Spleen (tissue), 11 donors: ENCODE measurements at regions not wholly inside any gene's neighbourhood (a gene's known extent, or its start where the extent isn't known, plus 50 kb on each side); places are given as distances from the start of the nearest gene placed in this dataset.

Source experiments
- DNase-seq: peaks from one replicate; pipeline ENCODE4 v3.0.0-alpha.2; 2020
- H3K27ac ChIP-seq, 8 donors: fragments of 200-600 bp; sonication (generic) in 7 of 8; 1 replicate in 4 of 8; 2 replicates in 4 of 8; pipeline versions ENCODE4 v1.5.0 to v1.8.0; 2016 to 2021; ENCODE audit warnings: inconsistent platforms in 4 of 8, mild to moderate bottlenecking in 4 of 8, moderate library complexity in 1 of 8
- H3K27me3 ChIP-seq, 7 donors: fragments of 200-600 bp; sonication (generic) in 6 of 7; replicated peaks in 1 of 7; 1 replicate in 4 of 7; 2 replicates in 3 of 7; pipeline versions ENCODE4 v1.5.0 to v1.8.0; 2016 to 2021; ENCODE audit warnings: inconsistent platforms in 3 of 7, mild to moderate bottlenecking in 1 of 7
- H3K36me3 ChIP-seq, 6 donors: fragments of 200-600 bp; sonication (generic) in 5 of 6; 1 replicate in 4 of 6; 2 replicates in 2 of 6; pipeline versions ENCODE4 v1.5.0 to v1.8.0; 2016 to 2021; ENCODE audit warnings: inconsistent platforms in 2 of 6
- H3K4me1 ChIP-seq, 6 donors: fragments of 200-600 bp; sonication (generic) in 5 of 6; 1 replicate in 3 of 6; 2 replicates in 3 of 6; pipeline versions ENCODE4 v1.5.0 to v1.8.0; 2016 to 2021; ENCODE audit warnings: inconsistent platforms in 3 of 6
- H3K4me3 ChIP-seq, 8 donors: fragments of 200-600 bp; sonication (generic) in 7 of 8; 1 replicate in 4 of 8; 2 replicates in 4 of 8; pipeline versions ENCODE4 v1.5.0 to v1.8.0; 2016 to 2021; ENCODE audit warnings: inconsistent platforms in 4 of 8, mild to moderate bottlenecking in 4 of 8, moderate library complexity in 2 of 8
- H3K9me3 ChIP-seq, 8 donors: fragments of 200-600 bp; sonication (generic) in 7 of 8; 1 replicate in 4 of 8; 2 replicates in 4 of 8; pipeline versions ENCODE4 v1.5.0 to v1.8.0; 2016 to 2021; ENCODE audit warnings: inconsistent platforms in 4 of 8
- POLR2A ChIP-seq, 3 donors: fragments of 450-650 bp; IDR thresholded peaks; one replicate each; pipeline ENCODE4 v1.5.1; 2017; ENCODE audit warnings: antibody characterized with exemption in 3 of 3, mild to moderate bottlenecking in 1 of 3
- POLR2AphosphoS5 ChIP-seq, 3 donors: sonication (generic); formaldehyde crosslinking; IDR thresholded peaks; one replicate each; pipeline ENCODE4 v1.5.1; 2017; ENCODE audit warnings: antibody characterized with exemption in 3 of 3
- WGBS, 5 donors: extraction: QIAGEN DNeasy Blood & Tissue Kit in 3 of 5; methylation state at CpG; one replicate each; pipeline versions ENCODE4 v1.1.5 to v1.1.7; 2013 to 2018; 5-methylcytosine and 5-hydroxymethylcytosine counted together
- intact Hi-C: fragments of 100-400 bp; cut with DNase I; formaldehyde crosslinking; loops from one replicate; pipeline ENCODE4 v1.15.0; 2023; ENCODE audit warnings: low total_unique reads
- TF ChIP-seq, protein P1 (sequence below), 11 experiments: fragments of 200-600 bp in 7 of 11; fragments of 450-650 bp in 4 of 11; sonication (generic) in 4 of 11; IDR thresholded peaks in 8 of 11; conservative IDR thresholded peaks in 3 of 11; 1 replicate in 7 of 11; 2 replicates in 4 of 11; pipeline versions ENCODE4 v1.4.0 to v1.8.0; 2016 to 2021; ENCODE audit warnings: antibody characterized with exemption in 11 of 11, inconsistent platforms in 4 of 11, mild to moderate bottlenecking in 1 of 11
- donor health status: healthy with polysubstance abuse.
- donor health status: DM: no; HTN: no; CAD: no; lungs with moderate emphysema.
- donor health status: DM: no; HTN: no; CAD: no.
- donor health status: Bipolar disorder and iron deficiency.
- donor health status: healthy.
- donor health status: DM: no; HTN: no; CAD: no.
- donor health status: DM: yes; HTN: yes; CAD: no.

DNA sequence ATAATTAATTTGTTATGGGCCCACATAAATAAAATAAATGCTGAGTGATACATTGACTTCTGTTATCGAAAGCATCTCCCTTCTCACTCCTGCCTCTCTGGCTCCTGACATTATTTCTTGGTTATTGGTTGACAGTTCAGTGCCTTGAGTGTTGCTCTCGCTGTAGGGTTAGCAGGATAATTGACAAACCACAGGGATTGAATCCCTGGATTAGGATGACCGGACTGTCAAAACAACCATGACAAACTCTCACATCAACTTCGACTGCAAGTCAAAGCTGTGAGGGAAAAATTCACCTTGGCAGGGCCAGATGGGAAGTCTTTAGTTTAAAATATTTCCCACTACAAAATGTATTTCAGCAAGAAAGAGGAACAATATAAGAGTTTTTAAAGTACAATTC, 245.4 kb upstream of the TFAP2D start:
- DNase-seq: no peak
- Histone ChIP-seq H3K4me3 (no peak overlapping the region), H3K27me3 (no peaks in the 10 kb centered on the region), H3K36me3 (no peaks in the 10 kb centered on the region), H3K9me3 (peaks cover 0 to 1% (median 0%) of the 10 kb centered on the region in 8 donors), H3K27ac (no peak overlapping the region), H3K4me1 (no peaks in the 10 kb centered on the region)
- TF ChIP-seq, protein P1, sequence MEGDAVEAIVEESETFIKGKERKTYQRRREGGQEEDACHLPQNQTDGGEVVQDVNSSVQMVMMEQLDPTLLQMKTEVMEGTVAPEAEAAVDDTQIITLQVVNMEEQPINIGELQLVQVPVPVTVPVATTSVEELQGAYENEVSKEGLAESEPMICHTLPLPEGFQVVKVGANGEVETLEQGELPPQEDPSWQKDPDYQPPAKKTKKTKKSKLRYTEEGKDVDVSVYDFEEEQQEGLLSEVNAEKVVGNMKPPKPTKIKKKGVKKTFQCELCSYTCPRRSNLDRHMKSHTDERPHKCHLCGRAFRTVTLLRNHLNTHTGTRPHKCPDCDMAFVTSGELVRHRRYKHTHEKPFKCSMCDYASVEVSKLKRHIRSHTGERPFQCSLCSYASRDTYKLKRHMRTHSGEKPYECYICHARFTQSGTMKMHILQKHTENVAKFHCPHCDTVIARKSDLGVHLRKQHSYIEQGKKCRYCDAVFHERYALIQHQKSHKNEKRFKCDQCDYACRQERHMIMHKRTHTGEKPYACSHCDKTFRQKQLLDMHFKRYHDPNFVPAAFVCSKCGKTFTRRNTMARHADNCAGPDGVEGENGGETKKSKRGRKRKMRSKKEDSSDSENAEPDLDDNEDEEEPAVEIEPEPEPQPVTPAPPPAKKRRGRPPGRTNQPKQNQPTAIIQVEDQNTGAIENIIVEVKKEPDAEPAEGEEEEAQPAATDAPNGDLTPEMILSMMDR (IDR thresholded peaks at IDR 0.05 in 8 of 11, conservative IDR thresholded peaks at IDR 0.05 in 3 of 11): no peak
- TF ChIP-seq POLR2AphosphoS5 (IDR thresholded peaks at IDR 0.05) (no peak), POLR2A (IDR thresholded peaks at IDR 0.05) (no peak)
- intact Hi-C loops: no loop called here
- 75 to 83% (median 78%) methylated on average over 4 of the region's 4 CpGs for WGBS, 5 donors

DNA sequence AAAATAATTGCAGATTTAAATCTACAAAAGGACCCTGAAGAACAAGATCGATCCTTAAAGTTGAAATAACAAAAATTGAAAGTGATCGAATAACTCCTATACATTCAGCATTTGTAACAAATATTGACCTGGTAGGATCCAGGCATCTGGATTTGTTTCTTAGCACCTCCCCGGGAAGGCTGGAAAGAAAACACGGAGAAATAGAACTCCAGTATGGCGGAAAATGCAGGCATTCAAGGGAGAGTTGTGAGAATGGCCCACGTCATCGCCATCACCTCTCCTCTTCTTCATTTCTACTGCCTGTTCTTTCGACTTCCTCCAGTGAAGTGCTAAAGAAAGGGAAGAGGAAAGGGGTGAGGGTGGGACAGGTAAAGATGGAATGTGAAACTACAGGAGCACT, 242.3 kb upstream of the TFAP2D start:
- Histone ChIP-seq H3K36me3 (no peaks in the 10 kb centered on the region), H3K4me3 (no peak overlapping the region), H3K9me3 (peaks cover 0 to 6% (median 0%) of the 10 kb centered on the region in 8 donors), H3K27me3 (no peaks in the 10 kb centered on the region), H3K4me1 (no peaks in the 10 kb centered on the region), H3K27ac (no peak overlapping the region)
- no peak for DNase-seq
- intact Hi-C loops: no loop called here
- TF ChIP-seq POLR2A (IDR thresholded peaks at IDR 0.05) (no peak), POLR2AphosphoS5 (IDR thresholded peaks at IDR 0.05) (no peak)
- TF ChIP-seq, protein P1 (IDR thresholded peaks at IDR 0.05 in 8 of 11, conservative IDR thresholded peaks at IDR 0.05 in 3 of 11): no peak
- WGBS, 5 donors: 76 to 90% (median 86%) methylated on average over 8 of the region's 8 CpGs

DNA sequence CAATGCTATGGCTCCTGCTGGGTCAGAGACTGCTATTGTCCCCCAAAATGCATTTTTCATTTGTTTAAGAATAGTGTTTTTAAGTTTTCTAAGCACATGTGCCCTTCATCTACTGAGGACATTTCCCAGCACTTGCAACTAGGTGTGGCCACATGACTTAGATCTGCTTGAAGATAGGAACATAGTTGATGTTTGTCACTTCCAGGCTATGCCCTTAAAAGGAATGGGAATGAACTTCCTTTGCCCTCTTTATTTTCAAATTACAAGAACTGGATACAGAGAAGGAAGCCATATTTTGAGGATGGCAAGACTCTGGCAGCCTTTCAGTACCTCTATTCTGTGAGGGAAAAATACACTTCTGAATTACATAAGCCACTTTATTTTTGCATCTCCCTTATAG, 203.0 kb upstream of the TFAP2D start:
- TF ChIP-seq, protein P1 (IDR thresholded peaks at IDR 0.05 in 8 of 11, conservative IDR thresholded peaks at IDR 0.05 in 3 of 11): no peak
- TF ChIP-seq POLR2AphosphoS5 (IDR thresholded peaks at IDR 0.05) (no peak), POLR2A (IDR thresholded peaks at IDR 0.05) (no peak)
- Histone ChIP-seq H3K36me3 (no peaks in the 10 kb centered on the region), H3K9me3 (no peaks in the 10 kb centered on the region), H3K4me3 (no peak overlapping the region), H3K27me3 (no peaks in the 10 kb centered on the region), H3K27ac (no peak overlapping the region), H3K4me1 (no peaks in the 10 kb centered on the region)
- no peak for DNase-seq
- intact Hi-C loops: no loop called here

DNA sequence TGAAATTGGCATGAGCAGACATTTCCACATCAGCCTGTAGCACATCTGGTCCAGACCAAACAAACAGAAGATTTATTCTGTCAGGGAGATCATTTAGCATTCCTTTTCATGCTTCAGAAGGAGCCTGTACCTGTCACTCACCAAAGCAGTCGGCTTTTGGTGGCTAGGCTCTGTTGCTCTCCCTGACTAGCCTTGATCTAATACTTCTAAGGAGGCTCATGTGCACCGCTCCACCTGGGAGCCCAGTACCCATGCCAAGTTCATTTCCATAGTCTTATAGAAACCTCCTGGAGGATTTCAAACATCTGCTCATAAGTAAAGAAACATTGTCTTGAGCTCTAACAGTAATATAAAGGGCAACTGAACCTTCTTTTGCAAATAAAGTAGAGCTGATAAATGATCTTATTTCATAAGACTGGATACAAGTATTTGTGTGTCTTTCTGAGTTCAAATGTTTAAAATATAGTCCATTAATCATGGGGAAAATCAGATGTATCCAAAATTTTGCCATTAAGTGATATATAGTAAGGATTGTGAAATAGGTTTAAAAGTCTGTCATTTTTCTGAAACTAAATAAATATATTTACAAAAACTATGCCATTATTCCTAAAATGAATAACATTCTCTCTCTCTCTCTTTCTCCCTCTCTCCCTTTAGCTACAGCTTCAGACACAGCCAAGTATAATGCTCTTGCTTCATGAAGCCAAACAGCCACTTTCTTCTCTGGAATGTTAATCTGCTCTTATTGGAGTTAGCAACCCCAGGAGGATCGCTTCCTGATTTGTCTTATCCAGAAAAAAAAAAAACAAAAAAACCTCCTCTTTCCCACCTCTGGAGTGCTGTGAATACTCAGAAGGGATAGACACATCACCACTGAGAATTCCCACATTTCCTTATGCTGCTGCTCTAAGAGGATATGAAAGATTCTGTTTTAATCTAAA, 192.7 kb upstream of the TFAP2D start:
- no peak overlapping the region for H3K27ac ChIP-seq
- peaks cover 0 to 6% (median 0%) of the 10 kb centered on the region in 8 donors for H3K9me3 ChIP-seq
- no peak for DNase-seq
- no peak overlapping the region for H3K4me3 ChIP-seq
- TF ChIP-seq, protein P1 (IDR thresholded peaks at IDR 0.05 in 8 of 11, conservative IDR thresholded peaks at IDR 0.05 in 3 of 11): no peak
- TF ChIP-seq POLR2AphosphoS5 (IDR thresholded peaks at IDR 0.05): no peak
- TF ChIP-seq POLR2A (IDR thresholded peaks at IDR 0.05): no peak
- no peaks in the 10 kb centered on the region for H3K27me3 ChIP-seq
- H3K36me3 ChIP-seq: no peaks in the 10 kb centered on the region
- intact Hi-C loops: no loop called here
- H3K4me1 ChIP-seq: no peaks in the 10 kb centered on the region
- 46 to 58% (median 49%) methylated on average over 3 of the region's 3 CpGs for WGBS, 5 donors
